D341Med (cell line): ENCODE measurements at regions not wholly inside any gene's neighbourhood (a gene's known extent, or its start where the extent isn't known, plus 50 kb on each side); places are given as distances from the start of the nearest gene placed in this dataset.
"Not testable (repeated sequence)": the region's sequence is repeated elsewhere in the genome, so short reads cannot be mapped to it uniquely, and the experiment has no call there.

Source experiments
- DNase-seq: peaks from one replicate; pipeline ENCODE4 v3.0.0; 2012; ENCODE audit warnings: low spot score

GRCh38 chr7:69515495-69516212 lies 82.6 kb upstream of the AUTS2 start:
- DNase-seq = no peak

DNA sequence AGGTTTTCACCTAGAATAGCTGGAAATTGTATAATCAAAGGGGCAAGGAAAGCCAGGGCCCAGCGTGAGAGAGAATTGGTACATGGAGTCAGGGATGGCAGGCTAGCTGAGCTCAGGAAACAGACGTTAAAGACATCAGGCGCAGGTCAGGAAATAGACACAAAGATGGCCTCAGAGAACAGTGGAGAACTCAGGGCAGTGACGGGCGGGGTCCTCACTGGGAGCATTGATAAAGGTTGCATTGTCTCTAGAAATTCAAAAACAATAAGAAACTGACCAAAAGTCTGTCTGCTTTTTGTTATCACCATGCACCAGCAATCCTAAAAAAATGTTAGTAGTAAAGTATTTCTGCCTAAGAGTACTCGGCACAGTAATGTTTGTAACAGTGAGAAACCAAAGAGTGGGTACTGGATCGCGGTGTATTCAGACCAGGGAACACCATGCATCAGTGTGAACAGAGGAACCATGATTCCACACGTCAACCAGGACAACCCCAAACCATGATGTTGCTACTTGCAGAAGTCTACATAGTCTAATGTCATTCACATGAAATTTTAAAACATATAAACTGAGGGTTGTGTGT lies 81.9 kb upstream of the AUTS2 start:
- DNase-seq = no peak

DNA sequence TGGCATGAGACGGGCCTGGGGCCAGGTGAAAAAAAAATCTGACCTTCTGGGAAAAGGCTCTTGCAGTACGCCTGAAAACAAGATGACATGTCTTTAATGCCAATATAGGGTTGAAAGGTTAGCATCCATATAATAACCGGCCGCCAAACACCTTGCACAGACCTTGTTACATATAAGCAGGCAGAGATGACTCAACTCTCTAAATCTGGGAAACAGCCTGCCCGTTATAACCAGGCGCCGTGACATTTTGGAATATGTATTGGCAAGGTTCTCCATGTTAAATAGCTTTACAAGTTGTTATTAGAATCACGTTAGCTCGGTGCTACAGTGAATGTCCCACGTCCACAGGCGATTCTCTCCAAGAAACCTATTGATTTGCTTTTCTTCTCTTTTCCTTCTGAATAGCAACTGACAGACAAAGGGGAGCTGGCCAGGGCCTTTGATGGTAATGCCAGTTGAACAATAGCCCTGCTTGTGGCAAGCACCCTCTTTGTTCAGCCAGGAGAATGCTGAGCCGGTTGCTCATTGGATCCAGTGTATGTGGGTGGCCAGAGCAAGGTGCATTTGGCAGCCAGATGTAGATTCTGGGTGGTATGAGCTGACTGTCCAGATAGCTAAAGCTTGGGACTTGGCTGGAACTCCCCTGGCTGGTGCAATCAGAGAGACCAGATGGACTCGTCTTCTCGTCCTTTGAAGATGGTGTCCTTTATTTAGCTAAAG lies 80.1 kb upstream of the AUTS2 start:
- no peak for DNase-seq

DNA sequence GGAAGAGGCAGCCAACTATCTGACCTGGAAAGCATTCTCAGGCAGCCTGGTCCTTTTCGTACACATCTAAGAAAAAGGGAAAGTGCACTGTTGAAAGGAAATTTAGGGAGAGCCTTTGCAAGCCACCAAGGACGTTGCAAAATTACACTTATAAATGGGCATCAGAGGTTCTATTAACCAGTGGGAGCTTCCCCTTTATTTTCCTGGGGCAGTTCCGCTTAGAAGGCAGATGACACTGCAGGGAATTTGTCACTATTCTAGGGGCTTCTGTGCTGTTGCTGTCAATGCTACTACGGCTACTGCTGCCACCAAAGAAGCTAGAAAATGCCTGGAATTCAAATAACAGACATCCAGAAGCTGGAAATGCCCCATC lies 79.6 kb upstream of the AUTS2 start:
- DNase-seq = no peak

GRCh38 chr7:69526570-69526969 lies 71.7 kb upstream of the AUTS2 start:
- DNase-seq = no peak

- no peak for DNase-seq
These were observed 70.6 kb upstream of the AUTS2 start for GRCh38 chr7:69527706-69528105.

GRCh38 chr7:69531050-69531449 lies 67.2 kb upstream of the AUTS2 start:
- DNase-seq = no peak

GRCh38 chr7:69534461-69535041 lies 63.7 kb upstream of the AUTS2 start:
- DNase-seq = no peak

GRCh38 chr7:69537691-69538090 lies 60.6 kb upstream of the AUTS2 start:
- DNase-seq = peak; percentile 59

GRCh38 chr7:69539531-69539930 lies 58.7 kb upstream of the AUTS2 start:
- DNase-seq = no peak

DNA sequence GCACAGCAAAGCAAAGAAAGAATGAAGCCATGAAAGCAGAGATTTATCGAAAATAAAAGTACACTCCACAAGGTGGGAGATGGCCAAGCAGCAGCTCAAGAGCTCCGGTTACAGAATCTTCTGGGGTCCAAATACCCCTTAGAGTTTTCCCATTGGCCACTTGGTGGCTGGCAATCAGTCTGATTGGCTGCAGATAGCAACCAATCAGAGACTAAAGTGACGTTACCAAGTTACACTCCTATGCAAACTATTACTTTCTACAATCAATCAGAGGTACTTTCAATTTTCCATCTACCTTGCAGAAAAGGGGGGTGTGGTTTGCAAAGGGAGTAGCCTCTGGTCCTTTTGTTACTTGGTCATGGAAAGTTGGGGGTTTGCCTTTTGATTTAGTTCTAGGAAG lies 58.0 kb upstream of the AUTS2 start:
- no peak for DNase-seq

DNA sequence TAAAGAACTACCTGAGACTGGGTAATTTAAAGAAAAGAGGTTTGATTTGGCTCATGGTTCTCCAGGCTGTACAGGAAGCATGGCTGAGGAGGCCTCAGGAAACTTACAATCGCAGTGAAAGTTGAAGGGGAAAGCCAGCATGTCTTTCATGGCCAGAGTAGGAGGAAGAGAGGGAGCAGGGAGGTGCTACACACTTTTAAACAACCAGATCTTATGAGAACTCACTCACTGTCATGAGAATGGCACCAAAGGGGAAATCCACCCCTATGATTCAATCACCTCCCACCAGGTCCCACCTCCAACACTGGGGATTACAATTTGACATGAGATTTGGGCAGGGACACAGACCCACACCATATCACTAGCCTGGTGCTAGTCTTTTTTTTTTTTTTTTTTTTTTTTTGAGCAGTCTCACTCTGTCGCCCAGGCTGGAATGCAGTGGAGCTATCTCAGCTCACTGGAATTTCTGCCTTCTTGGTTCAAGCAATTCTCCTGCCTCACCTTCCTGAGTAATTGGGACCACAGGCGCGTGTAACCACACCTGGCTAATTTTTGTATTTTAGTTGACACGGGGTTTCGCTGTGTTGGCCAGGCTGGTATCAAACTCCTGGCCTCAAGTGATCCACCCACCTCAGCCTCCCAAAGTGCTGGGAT lies 56.4 kb upstream of the AUTS2 start:
- DNase-seq = not testable (repeated sequence)

- DNase-seq = no peak
These were observed 53.1 kb upstream of the AUTS2 start for GRCh38 chr7:69545175-69545574.
